ENCODE measurements at regions not wholly inside any gene's neighbourhood (a gene's known extent, or its start where the extent isn't known, plus 50 kb on each side); places are given as distances from the start of the nearest gene placed in this dataset.

GRCh38 chr3:31248563-31248992 lies 284.1 kb upstream of the STT3B start:
- H3K36me3 ChIP-seq (ENCODE audit: control insufficient read depth, insufficient read depth, low read length) = no peaks in the 10 kb centered on the region
- intact Hi-C loops (cut with micrococcal nuclease) = no loop called here
- no peaks in the 10 kb centered on the region for H3K36me3 Mint-ChIP-seq
- H3K4me3 ChIP-seq (ENCODE audit: low read length) = no peak overlapping the region
- no peak for ATAC-seq
- H3K4me3 Mint-ChIP-seq = no peak overlapping the region
- H3K9me3 ChIP-seq (ENCODE audit: control insufficient read depth, insufficient read depth, low read length) = no peaks in the 10 kb centered on the region
- no peak overlapping the region for H3K27ac ChIP-seq (ENCODE audit: low read length)
- no peak for TF ChIP-seq CTCF (IDR thresholded peaks at IDR 0.05)
- peaks cover 5 to 7% of the 10 kb centered on the region in 2 donors for H3K4me1 Mint-ChIP-seq
- no peaks in the 10 kb centered on the region for H3K4me1 ChIP-seq (ENCODE audit: control insufficient read depth, insufficient read depth, low read length)
- H3K27me3 Mint-ChIP-seq (ENCODE audit: low read depth in 2 of 2) = no peaks in the 10 kb centered on the region
- 90% methylated on average over 6 of the region's 6 CpGs for WGBS (ENCODE audit: insufficient coverage)
- H3K27ac Mint-ChIP-seq = no peak overlapping the region
- no peaks in the 10 kb centered on the region for H3K9me3 Mint-ChIP-seq
- DNase-seq = no peak
- H3K27me3 ChIP-seq (ENCODE audit: control insufficient read depth, insufficient read depth, low read length) = no peaks in the 10 kb centered on the region

DNA sequence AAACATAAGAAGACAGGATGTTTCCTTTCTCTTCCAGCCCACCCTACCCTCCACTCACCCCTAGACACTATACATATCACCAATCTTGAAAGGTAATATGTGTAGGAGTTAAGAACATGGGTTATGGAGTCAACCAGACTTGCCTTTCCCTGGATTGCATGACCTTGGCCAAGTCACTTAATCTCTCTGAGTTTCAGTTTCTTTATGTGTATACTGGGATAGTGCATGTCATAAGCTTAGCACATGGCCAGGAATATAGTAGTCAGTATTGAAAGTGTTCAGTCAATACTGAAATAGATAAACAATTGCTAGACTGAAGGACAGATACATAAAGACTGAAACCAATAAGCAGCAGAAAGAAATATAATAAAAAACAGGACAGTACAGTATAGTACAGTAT lies 283.2 kb upstream of the STT3B start:
- ATAC-seq (no peak), DNase-seq (no peak)
- peaks cover 5 to 7% of the 10 kb centered on the region in 2 donors for H3K4me1 Mint-ChIP-seq
- Histone ChIP-seq H3K4me3 (ENCODE audit: low read length) (no peak overlapping the region), H3K27ac (ENCODE audit: low read length) (no peak overlapping the region), H3K9me3 (ENCODE audit: control insufficient read depth, insufficient read depth, low read length) (no peaks in the 10 kb centered on the region), H3K4me1 (ENCODE audit: control insufficient read depth, insufficient read depth, low read length) (no peaks in the 10 kb centered on the region), H3K36me3 (ENCODE audit: control insufficient read depth, insufficient read depth, low read length) (no peaks in the 10 kb centered on the region), H3K27me3 (ENCODE audit: control insufficient read depth, insufficient read depth, low read length) (no peaks in the 10 kb centered on the region)
- H3K4me3 Mint-ChIP-seq = no peak overlapping the region
- intact Hi-C loops (cut with micrococcal nuclease) = no loop called here
- H3K9me3 Mint-ChIP-seq = no peaks in the 10 kb centered on the region
- H3K27me3 Mint-ChIP-seq (ENCODE audit: low read depth in 2 of 2) = no peaks in the 10 kb centered on the region
- H3K36me3 Mint-ChIP-seq = no peaks in the 10 kb centered on the region
- H3K27ac Mint-ChIP-seq = no peak overlapping the region
- no peak for TF ChIP-seq CTCF (IDR thresholded peaks at IDR 0.05)

- ATAC-seq = no peak
- Mint-ChIP-seq H3K4me1 (peaks cover 5 to 7% of the 10 kb centered on the region in 2 donors), H3K9me3 (no peaks in the 10 kb centered on the region), H3K36me3 (no peaks in the 10 kb centered on the region), H3K27ac (no peak overlapping the region), H3K27me3 (ENCODE audit: low read depth in 2 of 2) (no peaks in the 10 kb centered on the region), H3K4me3 (no peak overlapping the region)
- Histone ChIP-seq H3K27me3 (ENCODE audit: control insufficient read depth, insufficient read depth, low read length) (no peaks in the 10 kb centered on the region), H3K27ac (ENCODE audit: low read length) (no peak overlapping the region), H3K4me3 (ENCODE audit: low read length) (no peak overlapping the region), H3K9me3 (ENCODE audit: control insufficient read depth, insufficient read depth, low read length) (no peaks in the 10 kb centered on the region), H3K4me1 (ENCODE audit: control insufficient read depth, insufficient read depth, low read length) (no peaks in the 10 kb centered on the region), H3K36me3 (ENCODE audit: control insufficient read depth, insufficient read depth, low read length) (no peaks in the 10 kb centered on the region)
- DNase-seq = no peak
- intact Hi-C loops (cut with micrococcal nuclease) = no loop called here
- 71% methylated on average over 1 of the region's 1 CpG for WGBS (ENCODE audit: insufficient coverage)
- TF ChIP-seq CTCF (IDR thresholded peaks at IDR 0.05) = no peak
Observed at GRCh38 chr3:31250116-31250777, 282.5 kb upstream of the STT3B start.

DNA sequence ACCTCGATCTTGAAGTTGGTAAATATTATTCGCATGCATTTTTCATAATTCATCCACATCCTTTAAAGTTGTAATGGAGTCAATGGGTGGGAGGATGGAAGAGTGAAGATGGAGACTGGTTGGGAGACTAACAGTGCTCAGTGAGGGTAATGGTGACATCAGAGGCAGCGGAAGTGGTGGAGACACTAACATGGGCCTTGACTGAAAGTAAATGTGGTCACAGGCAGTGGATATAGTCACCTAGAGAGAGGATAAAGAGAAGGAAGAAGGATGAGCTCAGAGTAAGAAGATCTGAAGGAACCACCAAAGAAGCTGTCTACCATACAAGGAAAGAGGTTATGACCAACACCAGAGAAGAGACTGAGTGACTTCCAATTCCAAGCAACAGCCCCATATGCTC lies 281.6 kb upstream of the STT3B start:
- H3K4me1 Mint-ChIP-seq = peaks cover 5 to 7% of the 10 kb centered on the region in 2 donors
- Histone ChIP-seq H3K9me3 (ENCODE audit: control insufficient read depth, insufficient read depth, low read length) (no peaks in the 10 kb centered on the region), H3K27ac (ENCODE audit: low read length) (no peak overlapping the region), H3K4me1 (ENCODE audit: control insufficient read depth, insufficient read depth, low read length) (no peaks in the 10 kb centered on the region), H3K27me3 (ENCODE audit: control insufficient read depth, insufficient read depth, low read length) (no peaks in the 10 kb centered on the region), H3K36me3 (ENCODE audit: control insufficient read depth, insufficient read depth, low read length) (no peaks in the 10 kb centered on the region), H3K4me3 (ENCODE audit: low read length) (no peak overlapping the region)
- 95% methylated on average over 1 of the region's 3 CpGs for WGBS (ENCODE audit: insufficient coverage)
- H3K27me3 Mint-ChIP-seq (ENCODE audit: low read depth in 2 of 2) = no peaks in the 10 kb centered on the region
- no peak overlapping the region for H3K4me3 Mint-ChIP-seq
- H3K36me3 Mint-ChIP-seq = no peaks in the 10 kb centered on the region
- TF ChIP-seq CTCF (IDR thresholded peaks at IDR 0.05) = no peak
- no peaks in the 10 kb centered on the region for H3K9me3 Mint-ChIP-seq
- intact Hi-C loops (cut with micrococcal nuclease) = no loop called here
- DNase-seq (no peak), ATAC-seq (no peak)
- no peak overlapping the region for H3K27ac Mint-ChIP-seq
